HG03025 (cell line): ENCODE measurements at regions not wholly inside any gene's neighbourhood (a gene's known extent, or its start where the extent isn't known, plus 50 kb on each side); places are given as distances from the start of the nearest gene placed in this dataset.
"Not testable (repeated sequence)": the region's sequence is repeated elsewhere in the genome, so short reads cannot be mapped to it uniquely, and the experiment has no call there.

Source experiments
- ATAC-seq: cut with Tn5 transposase; IDR thresholded peaks from one replicate; pipeline ENCODE4 v1.9.1; 2021; ENCODE audit warnings: mild to moderate bottlenecking, moderate library complexity; ENCODE audit not compliant: unreplicated experiment, low FRiP score

DNA sequence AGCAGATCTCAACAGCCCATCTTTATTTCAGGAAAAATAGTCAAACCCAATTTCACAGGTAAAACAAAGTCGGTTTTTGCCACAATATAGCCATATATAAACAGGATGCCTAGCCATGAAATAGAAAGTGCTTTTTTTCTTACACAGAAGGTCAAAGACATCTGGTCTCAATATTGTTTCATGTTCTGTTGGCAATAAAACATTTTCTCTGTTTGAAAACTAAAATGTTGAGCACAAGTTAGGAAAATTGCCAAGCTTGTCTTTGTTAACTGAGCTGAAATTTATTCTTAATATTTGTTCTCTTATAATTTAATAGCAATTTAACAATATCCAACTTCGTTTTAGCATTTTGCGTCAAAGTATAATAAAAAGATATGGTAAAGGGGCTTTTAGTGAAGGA, 673.4 kb downstream of the DTWD2 start:
- no peak for ATAC-seq

DNA sequence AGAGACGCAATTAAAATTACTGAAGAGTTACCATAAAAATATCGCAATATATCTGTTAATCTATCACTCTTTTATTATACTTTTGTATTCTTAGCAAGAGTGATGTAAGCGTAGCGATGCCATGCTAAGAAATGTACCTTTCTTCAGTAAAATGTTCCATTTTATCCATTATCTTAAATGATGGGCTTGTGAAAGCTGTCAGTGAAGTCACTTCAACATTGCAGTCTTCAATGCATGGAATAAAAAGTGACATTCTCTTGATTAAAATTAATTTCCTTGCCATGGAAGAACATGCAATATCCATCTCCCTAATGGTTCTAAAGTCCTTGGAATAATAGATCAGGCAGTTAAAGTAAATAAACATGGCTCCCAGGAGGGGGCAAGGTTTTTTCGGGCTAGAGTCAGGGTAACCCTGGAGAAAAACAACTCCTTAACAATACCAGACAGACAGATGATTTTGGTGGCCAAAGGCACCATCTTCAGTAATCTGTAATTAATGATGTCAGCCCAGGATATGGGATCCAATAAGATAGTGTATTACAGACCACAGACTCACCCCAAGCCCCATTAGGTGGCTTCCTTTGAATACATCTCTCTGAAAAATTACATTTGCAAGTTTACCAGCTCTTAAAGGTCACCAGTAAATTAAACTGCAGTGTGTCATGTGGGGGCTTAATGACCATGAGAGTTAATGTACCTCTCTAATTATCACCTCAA, 677.1 kb downstream of the DTWD2 start:
- ATAC-seq, result no peak

DNA sequence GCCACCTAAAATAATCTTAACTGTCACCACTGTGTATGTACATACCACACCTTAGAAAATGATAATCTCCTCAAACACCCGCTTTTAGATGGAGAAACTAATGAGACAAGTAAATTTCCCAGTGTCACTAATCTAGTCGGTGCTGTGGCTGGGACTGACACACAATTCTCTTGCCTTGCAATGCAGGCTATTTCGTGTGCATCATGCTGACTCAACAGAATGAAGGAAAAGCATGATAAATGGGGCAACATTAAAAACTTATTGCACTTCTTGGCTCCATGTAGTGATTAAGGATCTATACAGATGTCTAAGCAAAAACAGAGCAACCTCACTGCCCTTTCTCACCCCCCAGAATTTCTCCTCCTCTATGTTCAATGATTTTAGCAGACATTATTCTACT, 677.9 kb downstream of the DTWD2 start:
- no peak for ATAC-seq

DNA sequence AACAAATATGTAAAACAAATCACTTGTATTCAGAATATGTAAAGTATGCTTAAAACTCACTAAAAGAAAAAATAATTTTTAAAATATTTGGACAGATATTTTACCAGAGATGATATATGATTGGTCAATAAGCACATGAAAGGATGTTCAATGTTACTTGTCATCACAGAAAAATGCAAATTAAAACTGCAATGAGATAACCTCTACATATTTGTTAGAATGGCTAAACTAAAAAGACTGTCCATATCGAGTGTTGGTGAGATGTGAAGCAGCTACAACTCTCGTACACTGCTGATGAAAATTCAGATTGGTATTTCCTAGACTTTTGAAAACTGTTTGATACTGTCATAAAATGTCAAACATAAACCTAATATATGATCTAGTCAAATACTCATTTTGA, 685.1 kb downstream of the DTWD2 start:
- no peak for ATAC-seq

DNA sequence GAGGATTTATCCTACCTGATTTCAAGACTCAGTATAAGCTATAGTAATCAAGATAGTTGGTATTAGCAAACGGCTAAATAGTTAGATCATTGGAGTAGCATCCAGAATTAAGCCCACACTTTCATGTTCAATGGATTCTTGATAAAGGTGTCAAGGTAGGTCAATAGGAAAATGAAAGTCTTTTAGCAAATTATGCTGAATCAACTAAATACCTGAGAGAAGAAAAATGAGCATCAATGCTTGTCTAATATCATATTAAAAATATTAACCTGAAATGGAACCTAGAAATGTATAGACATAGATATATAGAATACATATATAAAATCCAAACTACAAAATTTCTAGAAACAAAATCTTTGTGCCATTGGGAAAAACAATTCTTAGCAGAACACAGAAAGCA, 685.6 kb downstream of the DTWD2 start:
- no peak for ATAC-seq

DNA sequence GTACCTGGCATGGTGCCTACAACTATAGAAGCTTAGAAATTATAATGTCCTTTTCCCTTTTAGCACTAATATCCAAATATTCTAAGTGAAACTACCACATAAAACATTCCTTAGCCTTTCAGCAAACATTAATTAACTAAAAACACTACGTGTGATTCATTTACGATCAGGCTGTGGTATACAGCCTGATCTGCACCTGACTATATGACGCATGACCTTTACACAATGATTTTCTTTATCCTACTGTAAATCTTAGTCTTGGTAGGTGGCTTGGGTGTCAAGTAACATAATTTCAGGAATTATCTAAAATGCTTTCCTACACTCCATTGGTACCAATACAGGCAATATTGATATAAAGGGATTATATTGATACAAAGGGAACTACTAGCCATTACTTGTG, 686.7 kb downstream of the DTWD2 start:
- ATAC-seq, result no peak

DNA sequence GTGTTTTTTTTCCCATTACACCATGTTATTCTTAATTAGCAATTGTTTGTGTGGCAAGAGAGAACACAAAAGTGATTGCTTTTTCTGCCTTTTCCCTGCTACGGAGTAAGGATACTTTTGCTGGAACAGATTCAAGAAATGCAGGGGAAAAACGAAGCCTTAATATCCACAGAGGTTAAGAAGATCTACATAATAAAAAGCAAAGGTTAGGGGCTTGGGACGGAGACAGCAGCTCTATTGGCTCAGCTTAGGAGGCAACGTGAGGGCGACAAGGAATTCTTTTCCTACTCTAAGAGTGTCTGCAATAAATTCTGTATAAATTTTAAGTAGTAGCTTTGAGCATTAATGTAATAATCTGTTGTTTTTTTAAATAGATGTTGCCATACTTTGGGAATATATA, 693.3 kb downstream of the DTWD2 start:
- ATAC-seq, result no peak

DNA sequence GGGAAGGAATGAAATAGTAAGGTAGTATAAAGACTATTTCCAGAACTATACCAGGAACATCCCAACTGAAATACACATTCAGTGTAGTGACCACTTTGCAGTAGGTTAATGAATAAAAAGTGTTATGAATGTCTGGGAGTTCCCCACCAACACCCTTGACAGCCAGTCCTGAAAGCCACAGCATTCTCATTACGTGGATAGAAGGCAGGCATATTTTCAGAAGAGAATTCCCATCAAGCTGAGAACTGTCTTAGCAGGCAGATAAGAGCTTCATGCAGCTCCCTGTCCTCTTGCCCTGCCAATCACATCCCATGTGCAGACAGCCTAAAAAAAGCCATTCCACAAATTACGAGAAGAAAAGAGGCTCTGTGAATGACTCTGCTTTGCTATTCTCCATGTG, 695.0 kb downstream of the DTWD2 start:
- ATAC-seq, result no peak

DNA sequence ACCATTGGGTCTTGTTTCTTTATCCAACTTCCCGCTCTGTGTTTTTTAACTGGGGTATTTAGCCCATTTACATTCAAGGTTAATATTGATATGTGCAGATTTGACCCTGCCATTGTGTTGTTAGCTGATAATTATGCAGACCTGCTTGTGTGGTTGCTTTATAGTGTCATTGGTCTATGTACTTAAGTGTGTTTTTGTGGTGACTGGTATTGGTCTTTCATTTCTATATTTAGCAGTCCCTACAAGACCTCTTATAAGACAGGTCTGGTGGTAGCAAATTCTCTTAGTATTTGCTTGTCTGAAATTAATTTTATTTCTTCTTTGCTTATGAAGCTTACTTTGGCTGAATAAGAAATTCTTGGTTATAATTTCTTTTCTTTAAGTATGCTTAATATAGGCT, 698.1 kb downstream of the DTWD2 start:
- ATAC-seq, result no peak

DNA sequence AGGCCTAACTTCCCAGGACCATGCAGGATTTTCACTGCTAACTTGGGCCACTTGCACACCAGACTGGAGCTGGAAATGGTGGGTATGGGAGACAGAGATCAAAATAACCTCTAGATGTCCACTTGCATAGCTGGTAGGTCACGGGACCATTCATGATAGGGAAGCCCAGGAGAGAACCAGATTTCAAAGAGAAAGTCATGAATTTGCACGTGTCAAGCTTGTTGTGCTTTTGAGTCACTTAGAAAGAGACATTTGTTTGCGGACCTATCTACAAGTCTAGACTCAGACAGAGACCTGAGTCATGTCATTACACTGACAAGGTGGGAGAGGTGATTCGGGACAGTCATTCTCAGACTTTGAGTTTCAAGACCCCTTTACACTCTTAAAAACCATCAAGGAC, 704.1 kb downstream of the DTWD2 start:
- ATAC-seq, result not testable (repeated sequence)

DNA sequence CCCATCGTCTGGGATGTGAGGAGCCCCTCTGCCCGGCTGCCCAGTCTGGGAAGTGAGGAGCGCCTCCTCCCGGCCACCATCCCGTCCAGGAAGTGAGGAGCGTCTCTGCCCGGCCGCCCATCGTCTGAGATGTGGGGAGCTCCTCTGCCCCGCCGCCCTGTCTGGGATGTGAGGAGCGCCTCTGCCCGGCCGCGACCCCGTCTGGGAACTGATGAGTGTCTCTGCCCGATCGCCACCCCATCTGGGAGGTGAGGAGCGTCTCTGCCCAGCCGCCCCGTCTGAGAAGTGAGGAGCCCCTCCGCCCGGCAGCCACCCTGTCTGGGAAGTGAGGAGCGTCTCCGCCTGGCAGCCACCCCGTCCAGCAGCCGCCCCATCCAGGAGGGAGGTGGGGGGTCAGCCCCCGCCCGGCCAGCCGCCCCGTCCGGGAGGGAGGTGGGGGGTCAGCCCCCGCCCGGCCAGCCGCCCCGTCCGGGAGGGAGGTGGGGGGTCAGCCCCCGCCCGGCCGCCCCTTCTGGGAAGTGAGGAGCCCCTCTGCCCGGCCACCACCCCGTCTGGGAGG, 705.8 kb downstream of the DTWD2 start:
- not testable (repeated sequence) for ATAC-seq

DNA sequence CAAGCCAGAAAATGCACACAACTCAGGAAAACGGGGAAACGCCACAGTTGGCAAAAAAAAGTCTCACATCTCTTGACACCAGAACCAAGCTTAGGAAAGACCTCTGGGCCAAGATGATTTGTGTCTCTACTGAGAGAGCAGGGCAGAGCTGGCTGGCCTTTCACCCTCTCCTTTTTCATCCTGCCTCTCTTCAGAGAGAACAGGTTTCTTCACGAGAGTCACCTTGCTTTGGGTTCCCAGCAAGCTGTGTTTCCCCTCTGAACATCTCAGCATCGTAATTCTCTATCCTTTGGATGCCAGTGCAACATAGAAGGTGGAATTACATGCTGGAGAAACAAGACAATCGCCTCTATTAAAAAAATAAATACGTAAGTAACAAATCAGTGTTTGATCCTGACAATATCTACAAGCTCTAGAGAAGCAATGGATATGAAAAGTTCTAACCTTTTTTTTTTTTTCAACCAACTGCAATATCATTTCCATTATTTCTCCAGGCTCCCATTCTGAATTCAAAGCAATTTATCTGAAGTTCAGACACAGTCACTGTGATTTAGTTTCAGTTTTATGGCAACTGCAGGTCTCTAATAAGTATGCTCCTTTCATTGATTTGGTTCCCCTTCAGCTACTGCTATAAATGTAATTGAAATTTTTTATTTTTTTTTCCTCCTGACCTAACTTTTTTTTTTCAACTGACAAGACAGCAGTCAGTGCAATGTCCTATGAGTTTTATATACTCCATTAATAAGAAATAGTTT, 708.6 kb downstream of the DTWD2 start:
- ATAC-seq, result no peak

DNA sequence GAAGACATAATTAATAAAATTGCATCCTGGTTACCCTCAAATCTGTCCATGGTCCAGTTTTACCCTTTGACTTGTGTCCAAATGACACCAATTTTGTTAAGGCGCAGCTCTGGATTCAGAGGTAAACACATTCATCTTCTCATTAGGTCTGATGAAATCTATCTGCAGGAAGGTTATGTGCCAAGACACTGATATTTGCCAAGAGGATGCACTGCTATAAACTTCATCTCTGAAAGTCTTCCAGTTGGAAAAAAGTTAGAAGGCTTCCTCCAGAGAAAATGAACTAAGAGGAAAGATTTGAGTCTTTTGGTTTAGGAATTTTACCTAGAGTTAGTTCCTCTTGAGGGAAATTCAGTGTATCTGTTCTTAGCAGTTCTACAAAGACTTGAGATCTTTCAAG, 717.8 kb downstream of the DTWD2 start:
- no peak for ATAC-seq

DNA sequence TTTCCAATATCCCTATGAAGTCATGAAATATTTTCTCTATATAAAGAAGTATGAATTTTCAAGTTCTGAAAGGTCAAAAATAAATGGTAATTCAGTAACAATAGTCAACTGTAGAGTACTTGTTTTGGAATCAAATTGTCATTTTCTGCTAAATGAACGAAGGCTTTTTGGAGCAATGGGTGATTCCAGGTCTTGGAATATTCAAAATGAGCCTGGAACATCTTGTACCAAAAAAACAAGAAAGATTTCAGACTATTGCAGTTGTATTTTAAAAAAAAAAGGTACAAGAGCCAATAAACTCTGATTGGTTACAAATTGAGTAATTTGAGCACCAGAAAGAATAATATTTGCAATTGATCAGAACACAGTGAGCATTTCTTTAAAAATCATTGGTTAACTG, 730.1 kb downstream of the DTWD2 start:
- ATAC-seq, result no peak

DNA sequence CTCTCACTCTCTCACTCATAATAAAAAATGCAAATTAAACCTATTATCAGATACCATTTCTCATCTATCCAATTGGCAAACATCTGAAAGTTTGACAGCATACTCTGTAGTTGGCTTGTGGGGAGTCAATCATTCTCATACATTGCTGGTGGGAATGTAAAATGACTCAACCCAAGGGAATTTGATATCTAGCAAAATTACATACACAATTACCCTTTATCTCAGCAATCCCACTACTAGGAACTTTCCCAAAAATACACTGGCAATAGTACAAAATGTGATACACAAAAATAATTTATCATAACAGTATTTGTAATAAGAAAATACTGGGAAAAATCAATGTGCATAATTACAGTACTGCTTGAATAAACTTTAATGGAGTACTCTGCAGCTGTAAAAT, 731.3 kb downstream of the DTWD2 start:
- no peak for ATAC-seq

DNA sequence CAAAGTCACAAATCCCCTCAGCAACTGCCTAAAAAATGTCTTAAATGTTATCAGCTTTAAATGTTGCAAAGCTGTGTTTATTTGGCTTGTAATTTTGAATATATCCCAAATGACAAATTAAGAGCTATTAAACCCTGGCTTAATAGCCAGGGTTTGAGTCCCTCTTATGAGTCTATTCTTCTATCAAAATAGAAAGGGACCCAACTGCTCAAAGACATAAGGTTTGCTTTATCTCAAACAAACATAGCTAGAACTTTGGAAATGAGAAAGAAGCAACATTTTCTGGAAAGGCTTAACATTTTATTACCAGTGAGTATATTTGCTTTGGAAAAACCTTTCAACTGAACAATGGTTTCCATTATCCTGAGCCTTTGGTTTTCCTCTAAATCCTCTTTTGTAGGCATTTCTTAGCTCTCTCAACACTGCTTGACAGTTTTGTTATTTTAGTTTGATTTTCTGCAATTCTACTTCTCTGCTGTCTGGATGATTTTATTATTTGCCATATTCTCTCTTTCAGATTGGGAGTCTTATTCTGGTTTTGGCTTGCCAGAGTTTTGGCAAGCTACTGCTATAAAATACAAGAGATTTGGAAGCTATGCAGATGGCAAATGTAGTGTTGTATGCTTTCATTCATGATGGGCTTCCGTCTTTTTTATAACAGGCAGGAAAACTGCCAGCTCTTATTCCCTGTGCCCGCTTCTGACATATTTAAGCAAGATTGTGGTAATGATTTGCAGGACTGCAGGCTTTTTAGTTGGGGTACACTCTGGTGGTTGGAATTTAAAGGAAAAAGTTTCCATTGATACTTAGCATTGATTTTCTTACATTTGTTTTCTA, 734.9 kb downstream of the DTWD2 start:
- ATAC-seq, result no peak

DNA sequence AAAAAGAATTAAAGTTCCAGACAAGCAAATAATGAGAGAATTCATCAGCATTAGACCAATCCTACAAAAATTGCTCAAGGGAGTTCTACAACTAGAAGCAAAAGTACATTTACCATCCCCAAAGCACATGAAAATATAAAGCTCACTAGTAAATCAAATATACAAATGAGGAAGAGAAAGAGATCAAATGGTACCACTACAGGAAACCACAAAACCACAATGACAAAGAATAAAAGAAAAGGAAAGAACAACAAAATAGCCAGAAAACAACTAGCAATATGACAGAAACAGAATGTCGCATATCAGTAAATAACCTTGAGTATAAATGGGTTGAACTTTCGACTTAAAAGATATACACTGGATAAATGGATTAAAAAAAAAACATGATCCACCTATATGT, 739.0 kb downstream of the DTWD2 start:
- ATAC-seq, result no peak

DNA sequence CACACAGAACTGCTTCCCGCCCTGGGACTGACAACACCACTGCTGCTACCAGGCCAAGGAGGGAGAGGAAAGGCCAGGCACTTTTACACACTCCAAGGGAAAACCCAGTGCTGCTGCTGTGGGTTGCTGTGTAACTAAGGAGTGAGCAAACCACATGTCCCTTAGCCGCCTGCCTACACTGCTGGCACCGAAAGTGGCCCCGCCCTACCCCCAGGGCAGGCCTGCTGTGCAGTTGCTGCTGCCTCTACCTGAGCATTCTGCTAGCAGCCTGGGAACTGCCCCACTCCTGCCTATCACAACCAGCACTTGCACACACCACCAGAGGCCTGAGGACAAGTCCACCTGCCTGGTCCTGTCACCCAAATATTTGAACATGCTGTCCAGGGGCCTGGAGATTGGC, 740.9 kb downstream of the DTWD2 start:
- ATAC-seq, result no peak

DNA sequence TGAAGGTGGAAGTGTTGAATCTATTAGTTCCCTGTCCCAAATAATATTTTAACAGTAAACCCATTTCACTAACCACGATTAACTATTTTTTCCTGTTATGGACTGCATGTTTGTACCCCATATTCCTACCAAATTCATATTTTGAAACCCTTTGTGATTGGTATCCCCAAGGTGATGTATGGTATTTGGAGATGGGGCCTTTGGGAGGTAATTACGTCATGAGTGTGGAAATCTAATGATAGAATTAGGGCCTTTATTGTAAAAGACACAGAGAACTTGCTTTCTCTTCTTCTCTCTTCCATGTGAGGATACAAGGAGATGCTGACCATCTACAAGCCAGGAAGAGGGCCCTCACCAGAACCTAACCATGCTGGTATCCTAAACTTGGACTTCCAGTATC, 744.7 kb downstream of the DTWD2 start:
- ATAC-seq, result no peak

DNA sequence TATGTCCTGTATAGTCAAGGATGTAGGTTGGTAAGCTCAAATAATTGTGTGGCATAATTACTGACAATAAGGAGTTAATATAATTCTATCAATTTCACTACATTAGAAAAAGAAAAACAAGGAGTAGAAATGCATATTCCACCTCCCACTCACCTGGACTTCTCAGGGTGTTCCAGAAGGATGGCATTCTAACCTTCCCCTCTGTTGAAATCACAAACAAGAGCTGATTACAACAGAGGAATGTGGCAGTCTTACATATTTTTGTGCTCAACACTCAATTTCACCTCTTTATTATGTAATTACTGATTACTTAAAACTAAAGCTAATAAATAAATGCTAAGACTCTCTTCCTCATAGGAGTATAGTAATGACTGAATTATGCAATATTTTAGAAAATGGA, 745.3 kb downstream of the DTWD2 start:
- ATAC-seq, result no peak
